GM18519 (cell line): ENCODE measurements at regions not wholly inside any gene's neighbourhood (a gene's known extent, or its start where the extent isn't known, plus 50 kb on each side); places are given as distances from the start of the nearest gene placed in this dataset.
"Not testable (repeated sequence)": the region's sequence is repeated elsewhere in the genome, so short reads cannot be mapped to it uniquely, and the experiment has no call there.

Experiments
- ATAC-seq: cut with Tn5 transposase; IDR thresholded peaks from one replicate; pipeline ENCODE4 v1.9.1; 2021; ENCODE audit warnings: mild to moderate bottlenecking, moderate library complexity; ENCODE audit not compliant: unreplicated experiment, low FRiP score

DNA sequence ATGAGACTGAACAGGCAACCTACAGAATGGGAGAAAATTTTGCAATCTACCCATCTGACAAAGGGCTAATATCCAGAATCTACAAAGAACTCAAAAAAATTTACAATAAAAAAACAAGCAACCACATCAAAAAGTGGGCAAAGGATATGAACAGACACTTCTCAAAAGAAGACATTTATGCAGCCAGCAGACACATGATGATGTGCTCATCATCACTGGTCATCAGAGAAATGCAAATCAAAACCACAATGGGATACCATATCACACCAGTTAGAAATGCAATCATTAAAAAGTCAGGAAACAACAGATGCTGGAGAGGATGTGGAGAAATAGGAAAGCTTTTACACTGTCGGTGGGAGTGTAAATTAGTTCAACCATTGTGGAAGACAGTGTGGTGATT, 51.7 kb upstream of the PAXBP1 start:
- ATAC-seq: not testable (repeated sequence)

DNA sequence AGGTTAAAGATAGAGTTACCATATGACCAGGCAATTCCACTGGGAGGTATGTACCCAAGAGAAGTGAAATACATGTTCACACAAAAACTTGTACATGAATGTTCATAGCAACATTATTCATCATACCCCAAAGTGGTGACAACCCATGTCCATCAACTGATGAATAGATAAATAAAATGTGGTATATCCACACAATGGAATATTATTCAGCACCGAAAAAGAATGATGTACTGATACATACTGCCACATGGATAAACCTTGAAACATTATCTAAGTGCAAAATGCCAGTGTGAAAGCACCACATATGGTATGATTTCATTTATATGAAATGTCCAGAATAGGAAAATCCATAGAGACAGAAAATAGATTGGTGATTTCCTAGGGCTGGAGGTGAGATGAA, 53.4 kb upstream of the PAXBP1 start:
- ATAC-seq: no peak

DNA sequence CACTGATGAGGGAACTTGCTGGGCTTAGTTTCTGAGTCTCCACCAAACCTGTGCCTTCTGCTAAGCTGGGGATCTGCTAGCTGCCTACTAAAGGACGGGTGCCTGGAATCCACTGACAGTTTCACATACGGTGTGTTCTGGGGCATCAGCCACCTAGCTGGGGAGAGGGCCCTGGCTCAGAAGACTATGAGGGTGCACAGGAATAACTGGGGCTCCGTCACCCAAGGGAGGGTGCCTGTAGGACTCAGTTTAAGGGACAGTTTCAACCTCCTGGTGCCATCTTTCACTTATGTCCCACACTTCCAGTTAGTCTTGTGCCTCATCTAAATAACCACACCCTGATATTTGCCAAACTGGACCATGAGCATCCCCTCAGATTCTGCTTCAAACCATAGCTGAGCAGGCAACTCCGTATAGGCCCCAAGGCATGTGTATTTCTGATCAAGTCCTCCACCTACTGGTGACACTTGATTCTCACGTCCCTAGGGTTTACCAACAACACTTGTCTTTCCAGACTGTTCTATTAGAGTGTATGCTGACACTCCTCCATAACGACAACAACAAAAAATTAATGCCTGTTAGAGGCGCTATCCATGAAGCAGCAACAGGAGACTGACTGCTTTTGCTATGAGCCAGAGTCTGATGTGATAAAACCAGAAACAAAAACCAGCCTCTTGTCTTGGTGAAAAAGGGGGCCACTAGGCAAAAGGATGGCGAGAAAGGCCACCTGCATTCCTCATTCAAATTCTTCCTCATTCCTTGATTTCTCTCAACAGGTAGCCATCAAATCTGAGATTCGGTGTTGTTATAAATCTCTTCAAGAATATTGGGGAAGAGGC, 55.0 kb upstream of the PAXBP1 start:
- peak; percentile 64 for ATAC-seq

DNA sequence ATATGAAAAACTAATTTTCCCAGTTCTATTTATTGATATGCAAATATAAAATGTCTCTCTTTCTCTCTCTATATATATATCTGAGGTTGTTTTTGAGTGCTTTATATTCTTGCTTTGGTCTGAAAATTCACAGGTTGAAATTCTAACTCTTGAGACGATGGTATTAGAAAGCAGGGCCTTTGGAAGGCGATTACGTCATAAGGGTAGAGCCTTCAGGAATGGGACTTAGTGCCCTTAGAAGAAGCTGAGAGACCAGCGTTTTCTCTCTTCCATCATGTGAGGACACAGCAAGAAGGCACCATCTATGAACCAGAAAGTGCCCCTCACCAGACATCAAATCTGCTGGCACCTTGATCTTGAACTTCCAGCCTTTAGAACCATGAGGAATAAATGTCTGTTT, 57.4 kb upstream of the PAXBP1 start:
- ATAC-seq: no peak

DNA sequence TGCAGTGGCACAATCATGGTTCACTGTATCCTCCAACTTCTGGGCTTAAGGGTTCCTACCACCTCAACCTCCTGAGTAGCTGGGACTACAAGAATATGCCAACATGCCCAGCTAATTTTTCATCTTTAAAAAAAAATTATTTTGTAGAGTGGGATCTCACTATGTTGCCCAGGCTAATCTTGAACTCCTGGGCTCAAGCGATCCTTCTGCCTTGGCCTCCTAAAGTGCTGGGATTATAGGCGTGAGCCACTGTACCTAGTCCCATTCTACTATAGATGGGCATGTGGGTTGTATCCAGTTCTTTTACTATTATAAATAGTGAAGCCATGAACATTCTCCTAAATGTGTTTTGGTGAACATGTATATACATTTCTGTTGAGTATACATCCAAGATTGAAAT, 57.9 kb upstream of the PAXBP1 start:
- no peak for ATAC-seq

DNA sequence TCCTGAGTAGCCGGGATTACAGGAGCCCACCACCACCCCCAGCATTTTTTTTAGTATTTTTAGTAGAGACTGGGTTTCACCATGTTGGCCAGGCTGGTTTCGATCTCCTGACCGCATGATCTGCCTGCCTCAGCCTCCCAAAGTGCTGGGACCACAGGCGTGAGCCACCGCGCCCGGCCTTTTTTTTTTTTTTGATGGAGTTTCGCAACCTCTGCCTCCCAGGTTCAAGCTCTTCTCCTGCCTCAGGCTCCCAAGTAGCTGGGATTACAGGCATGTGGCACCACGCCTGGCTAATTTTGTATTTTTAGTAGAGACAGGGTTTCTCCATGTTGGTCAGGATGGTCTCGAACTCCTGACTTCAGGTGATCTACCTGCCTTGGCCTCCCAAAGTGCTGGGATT, 60.2 kb upstream of the PAXBP1 start:
- ATAC-seq: not testable (repeated sequence)

DNA sequence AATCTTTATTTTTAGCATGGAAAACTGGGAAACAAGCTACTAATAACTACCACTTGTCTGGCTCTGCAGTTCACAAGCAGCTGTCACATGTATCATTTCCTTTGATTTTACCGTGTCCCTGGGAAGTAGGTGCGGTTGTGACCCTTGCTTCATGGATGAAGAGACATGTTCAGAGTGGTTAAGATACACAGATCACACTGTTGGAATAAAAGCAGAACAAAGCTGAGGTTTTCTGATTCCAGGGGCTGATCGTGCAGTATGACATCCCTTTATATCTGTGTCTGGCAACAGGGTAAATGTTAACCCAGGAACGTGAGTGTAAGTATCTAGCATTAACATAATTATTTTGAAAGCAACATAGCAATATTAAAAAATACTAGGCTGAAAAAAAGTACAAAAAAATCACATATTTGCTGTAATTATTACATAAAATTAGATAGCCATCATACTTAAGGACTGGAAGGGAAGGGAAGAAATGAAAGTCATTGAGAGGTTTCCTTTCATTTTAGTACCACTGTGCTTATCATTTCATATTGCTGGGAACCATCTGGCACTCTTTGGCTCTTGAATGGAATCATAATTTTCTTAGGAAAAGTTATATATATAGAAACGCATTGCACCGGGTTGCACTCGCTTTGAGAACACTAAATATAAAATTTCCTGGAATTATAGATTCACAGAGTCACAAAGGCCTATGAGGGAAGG, 62.8 kb upstream of the PAXBP1 start:
- no peak for ATAC-seq

DNA sequence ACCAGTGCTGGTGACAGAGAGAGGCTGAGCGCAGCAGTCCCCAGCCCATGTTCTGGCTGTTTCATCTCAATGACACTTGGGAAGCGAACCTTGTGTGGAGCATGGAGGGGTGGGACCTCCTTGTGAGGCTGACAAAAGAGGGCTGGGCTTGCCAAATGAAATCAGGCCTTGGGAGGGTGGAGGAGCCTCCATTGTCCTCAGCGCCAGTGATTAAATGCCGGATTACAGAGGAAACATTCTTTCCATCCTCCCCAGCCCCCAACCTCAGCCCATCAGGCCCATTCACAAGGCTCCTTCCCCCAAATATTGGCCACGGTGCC, 63.3 kb upstream of the PAXBP1 start:
- ATAC-seq: no peak

DNA sequence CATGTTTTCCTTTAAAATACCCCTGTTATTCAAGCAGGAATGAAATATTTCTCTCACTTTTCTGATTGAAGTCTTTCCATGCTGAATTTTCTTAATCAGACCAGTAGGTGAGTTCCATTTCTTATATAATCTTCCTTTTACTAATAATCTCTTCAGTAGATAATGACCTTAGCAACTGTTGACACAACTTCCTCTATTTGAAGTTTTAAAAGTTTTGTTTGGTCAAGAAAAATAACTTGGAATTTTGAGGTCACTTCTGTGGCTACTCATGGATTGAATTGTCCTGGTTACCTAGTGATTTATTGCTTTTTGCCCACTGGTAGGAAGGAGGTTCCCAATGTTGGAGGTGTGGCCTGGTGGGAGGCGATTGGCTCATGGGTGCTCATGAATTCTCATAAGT, 70.6 kb upstream of the PAXBP1 start:
- no peak for ATAC-seq

DNA sequence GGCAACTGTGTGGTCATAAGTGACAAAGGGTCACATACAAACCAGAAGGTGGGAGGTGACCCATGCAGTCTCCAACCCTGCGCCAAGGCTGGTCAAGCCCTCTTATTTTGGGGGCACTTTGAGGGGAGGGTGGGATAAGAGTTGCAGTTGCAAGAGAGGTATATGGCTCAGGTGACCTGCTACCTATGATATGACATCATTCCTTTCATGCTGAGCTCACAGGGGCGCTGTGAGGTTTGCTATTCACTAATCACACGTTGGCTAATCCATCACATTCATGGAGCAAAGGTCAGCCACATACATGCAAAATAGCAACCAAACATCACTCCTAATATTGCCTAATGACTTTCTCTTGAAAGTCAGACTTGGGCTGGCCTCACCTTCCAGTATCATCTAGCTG, 72.0 kb upstream of the PAXBP1 start:
- ATAC-seq: no peak

DNA sequence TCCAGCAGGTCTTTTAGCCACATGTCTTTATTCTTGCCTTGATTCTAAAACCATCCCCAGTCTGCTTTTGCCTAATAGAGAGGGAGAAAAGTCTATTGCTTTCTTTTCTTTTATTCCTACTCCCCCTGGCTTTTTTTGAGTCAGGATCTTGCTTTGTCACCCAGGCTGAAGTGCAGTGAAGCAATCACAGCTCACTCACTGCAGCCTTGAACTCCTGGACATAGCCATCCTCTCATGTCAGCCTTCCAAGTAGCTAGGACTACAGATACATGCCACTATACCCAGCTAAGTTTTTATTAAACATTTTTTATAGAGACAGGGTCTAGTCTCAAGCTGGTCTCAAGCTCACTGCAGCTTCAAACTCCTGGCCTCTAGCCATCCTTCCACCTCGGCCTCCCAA, 72.5 kb upstream of the PAXBP1 start:
- no peak for ATAC-seq

DNA sequence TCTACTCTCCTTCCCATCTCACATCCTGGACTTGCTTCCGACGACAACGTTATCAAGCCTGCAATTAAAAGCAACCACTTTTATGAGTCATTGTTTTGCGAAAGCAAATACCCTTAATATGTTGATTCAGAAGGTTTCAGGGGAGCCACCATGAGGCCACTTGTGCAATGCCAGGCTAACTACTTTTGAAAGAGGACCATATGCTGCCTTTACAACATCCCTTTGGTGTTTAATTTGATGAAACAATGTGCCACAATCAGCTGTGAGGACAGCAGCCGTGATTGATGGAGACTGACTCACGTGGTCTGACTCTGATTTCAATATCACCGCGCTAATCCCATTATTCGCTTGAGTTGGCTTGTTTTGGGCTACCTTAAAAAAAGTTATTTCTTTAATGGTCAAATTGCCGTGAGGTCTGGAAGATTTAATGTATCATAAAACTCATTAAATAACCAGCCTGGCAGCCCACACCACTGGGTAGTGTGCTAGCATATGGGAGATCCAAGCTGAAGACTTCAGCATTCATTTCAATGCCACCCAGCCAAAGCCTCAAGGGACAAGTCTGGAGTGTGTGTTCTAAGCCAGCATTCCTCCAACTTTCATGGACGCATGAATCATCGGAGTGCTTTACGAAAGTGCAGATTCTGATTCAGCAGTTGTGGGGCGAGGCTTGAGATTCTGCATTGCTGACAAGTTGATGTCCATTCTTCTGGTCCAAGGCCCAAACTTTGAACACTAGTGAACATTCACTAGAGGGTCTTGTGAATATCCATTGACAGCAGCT, 73.3 kb upstream of the PAXBP1 start:
- ATAC-seq: no peak

DNA sequence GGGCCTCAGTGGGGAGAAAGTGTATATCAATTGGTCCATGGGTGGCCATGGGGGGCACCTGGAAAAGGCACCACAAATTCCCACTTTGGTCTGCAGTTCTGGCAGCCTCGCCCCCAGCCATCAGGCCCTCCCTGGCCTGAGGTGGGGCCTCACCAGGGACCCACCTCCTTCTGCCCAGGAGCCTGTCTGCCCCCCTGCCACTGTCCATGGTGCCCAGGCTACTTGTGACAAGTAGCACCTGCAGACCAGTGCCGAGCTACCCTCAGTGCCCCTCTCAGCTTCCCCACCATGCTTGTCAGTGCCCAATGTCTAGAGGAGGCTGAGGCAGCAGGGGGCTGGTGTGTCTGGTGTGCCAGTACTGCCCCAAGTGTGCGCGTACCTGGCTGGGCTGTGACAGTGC, 87.1 kb upstream of the PAXBP1 start:
- ATAC-seq: no peak

DNA sequence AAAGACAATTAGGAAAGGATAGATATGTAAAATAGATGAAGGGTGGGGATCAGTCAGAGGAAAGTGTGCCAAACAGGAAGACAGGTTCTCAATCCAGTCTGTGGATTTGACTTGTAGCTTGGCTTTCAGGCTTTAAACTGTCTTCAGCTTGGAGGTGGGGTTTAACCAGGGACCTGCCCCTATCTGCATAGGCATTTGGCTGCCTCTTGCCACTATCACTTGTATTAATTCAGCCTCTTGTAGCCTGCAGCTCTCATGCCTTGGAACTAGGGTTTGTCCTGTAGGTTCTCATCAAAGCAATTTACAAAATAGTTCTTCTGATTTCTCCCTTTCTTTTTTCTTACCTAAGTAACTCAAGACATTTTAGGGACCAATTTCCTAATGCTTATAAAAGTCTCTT, 88.8 kb upstream of the PAXBP1 start:
- ATAC-seq: no peak

DNA sequence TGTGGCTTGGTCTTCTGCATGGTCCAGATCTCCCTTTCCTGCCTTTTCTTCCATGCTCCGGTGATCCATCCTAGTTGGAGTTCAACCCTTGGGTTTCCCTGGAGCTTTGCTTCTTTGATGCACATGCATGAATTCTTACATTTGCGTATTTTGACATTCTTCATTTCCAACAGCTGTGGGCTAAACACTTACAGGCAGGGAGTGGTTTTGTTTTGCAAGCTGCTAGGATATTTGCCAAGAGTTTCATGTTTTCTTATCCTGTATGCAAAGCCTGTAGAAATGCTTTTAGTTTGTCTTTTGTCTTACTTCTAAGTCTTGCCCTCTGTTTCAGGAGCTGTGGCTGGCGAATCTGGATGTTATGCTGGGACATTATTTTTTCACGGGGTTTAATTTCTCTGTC, 90.3 kb upstream of the PAXBP1 start:
- ATAC-seq: no peak

DNA sequence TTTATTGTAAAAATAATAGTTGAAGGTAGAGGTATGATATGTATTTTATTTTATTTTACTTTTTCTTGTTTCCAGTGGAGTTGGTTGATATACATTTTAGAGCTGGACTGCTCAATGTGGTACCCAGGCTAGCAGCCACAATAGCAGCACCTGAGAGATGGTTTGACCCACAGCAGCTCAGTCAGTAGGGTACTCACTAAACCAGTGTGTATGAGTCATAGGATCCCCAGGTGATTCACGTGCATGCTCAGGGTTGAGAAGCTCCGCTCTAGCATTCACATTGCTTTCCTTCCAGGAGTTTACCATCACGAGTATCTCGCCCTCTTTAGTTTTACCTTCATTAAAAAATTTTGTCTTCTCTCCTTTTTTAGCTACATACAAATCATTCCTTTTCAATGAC, 96.0 kb upstream of the PAXBP1 start:
- no peak for ATAC-seq

DNA sequence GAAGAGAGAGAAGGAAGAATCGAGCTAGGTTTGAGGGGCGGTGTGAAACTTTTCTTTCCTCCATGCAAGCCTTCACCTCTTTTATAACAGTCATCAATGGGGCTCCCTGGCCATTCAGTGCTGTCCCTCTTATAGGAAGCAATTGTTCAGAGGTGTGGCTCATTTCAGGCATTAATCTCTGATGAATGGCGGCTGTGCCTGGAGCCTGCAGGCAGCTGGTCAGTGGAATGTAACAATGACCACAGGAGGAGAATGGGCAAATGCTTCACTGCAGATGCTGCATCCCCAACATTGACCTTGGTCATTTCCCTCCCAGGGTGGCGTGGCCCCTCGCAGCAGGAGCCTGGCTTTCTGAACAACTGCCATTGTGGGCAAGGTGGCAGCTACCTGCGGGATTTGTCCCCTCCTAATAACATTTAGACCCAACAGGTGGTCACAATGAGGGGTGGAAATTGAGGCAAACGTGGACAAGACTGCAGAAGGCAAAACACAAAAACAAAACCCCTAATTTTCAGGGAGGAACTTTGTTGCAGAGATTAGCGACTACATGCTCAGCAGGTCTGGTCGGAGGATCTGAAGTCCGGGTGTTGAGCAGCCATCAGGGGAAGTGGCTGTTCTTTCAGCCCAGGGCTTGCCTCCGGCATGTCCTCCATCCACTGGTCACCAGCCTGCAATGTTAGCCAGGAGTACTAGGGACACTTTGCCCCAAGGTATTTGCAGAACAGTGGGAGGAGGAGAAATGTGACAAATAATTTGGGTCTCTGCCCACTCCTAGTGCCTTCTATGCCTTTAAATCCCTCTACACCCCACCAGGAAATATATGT, 97.3 kb upstream of the PAXBP1 start:
- no peak for ATAC-seq

DNA sequence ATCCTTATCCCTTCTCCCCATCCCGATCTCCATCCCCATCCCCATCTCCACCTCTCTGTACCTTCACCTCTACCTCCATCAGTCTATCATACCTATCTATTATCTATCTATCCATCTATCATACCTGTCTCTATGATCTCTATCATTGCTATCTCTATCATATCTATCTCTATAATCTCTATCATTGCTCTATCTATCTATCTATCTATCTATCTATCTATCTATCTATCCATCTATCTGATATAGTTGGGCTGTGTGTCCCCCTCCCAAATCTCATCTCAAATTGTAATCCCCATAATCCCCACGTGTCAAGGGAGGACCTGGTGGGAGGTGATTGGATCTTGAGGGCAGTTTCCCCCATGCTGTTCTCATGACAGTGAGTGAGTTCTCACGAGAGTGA, 97.9 kb upstream of the PAXBP1 start:
- no peak for ATAC-seq

DNA sequence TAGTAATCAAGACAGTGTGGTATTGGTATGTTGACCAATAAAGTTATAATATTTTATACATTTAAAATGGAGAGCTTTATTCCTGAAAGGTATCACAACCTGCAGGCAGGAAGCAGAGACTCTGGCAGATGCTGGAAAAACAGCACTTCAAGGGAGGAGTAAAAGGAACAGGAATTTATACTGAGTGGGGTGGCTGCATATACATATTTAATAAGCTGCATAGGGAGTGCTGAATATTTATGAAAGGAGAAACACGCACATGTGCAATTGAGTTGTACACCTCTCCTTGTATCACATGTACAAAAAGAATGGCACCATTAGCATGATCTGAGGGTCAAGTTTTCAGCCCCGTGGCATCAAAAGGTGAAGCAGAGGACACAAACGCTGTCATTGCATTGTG, 104.9 kb upstream of the PAXBP1 start:
- no peak for ATAC-seq

DNA sequence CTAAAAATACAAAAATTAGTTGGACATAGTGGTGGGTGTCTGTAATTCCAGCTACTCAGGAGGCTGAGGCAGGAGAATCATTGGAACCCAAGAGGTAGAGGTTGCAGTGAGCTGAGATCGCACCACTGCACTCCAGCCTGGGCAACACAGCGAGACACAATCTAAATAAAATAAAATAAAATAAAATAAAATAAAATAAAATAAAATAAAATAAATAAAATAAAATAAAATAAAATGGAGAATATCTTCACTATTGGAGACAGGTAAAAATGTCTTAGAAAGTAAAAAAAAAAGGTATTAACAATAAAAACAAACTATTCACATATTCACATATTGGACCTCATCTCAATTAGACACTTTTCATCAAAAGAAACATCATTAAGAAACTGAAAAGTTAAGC, 106.3 kb upstream of the PAXBP1 start:
- not testable (repeated sequence) for ATAC-seq

DNA sequence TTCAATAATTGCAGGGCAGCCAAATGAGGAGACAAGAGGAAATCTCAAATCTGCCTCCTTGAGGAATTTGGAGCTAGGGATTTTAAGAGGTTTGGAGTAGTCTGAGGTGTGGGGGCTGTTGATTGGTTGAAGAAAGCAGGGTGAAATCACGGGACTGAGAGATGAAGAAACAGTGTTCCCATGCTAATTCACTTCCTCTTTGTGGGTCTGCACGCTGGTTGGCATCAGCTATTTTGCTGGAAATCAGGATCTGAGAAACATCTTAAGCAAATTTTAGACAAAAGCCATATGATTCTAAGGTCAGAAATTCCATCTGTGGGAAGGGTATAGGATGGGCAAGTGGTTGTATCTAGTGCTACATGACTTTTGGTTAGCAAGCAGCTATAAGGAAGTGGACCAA, 107.1 kb upstream of the PAXBP1 start:
- no peak for ATAC-seq
